HEK293T (cell line): ENCODE measurements at regions not wholly inside any gene's neighbourhood (a gene's known extent, or its start where the extent isn't known, plus 50 kb on each side); places are given as distances from the start of the nearest gene placed in this dataset.
"Not testable (repeated sequence)": the region's sequence is repeated elsewhere in the genome, so short reads cannot be mapped to it uniquely, and the experiment has no call there.

Experiments used
- ELF4 ChIP-seq: fragments of 450-650 bp; IDR thresholded peaks from 2 replicates; pipeline ENCODE4 v1.6.1; 2017; ENCODE audit warnings: antibody characterized with exemption
- LEF1 ChIP-seq: fragments of 450-650 bp; IDR thresholded peaks from 2 replicates; pipeline ENCODE4 v1.6.1; 2017; ENCODE audit warnings: mild to moderate bottlenecking, borderline replicate concordance
- SUZ12 ChIP-seq: fragments of 450-650 bp; IDR thresholded peaks from 2 replicates; pipeline ENCODE4 v1.6.1; 2016; ENCODE audit warnings: mild to moderate bottlenecking

GRCh38 chr9:74090921-74091320 lies 406.2 kb upstream of the RORB start:
- TF ChIP-seq LEF1, SUZ12, ELF4: not testable (repeated sequence)
